ENCODE measurements at regions not wholly inside any gene's neighbourhood (a gene's known extent, or its start where the extent isn't known, plus 50 kb on each side); places are given as distances from the start of the nearest gene placed in this dataset.
"Not testable (repeated sequence)": the region's sequence is repeated elsewhere in the genome, so short reads cannot be mapped to it uniquely, and the experiment has no call there.

DNA sequence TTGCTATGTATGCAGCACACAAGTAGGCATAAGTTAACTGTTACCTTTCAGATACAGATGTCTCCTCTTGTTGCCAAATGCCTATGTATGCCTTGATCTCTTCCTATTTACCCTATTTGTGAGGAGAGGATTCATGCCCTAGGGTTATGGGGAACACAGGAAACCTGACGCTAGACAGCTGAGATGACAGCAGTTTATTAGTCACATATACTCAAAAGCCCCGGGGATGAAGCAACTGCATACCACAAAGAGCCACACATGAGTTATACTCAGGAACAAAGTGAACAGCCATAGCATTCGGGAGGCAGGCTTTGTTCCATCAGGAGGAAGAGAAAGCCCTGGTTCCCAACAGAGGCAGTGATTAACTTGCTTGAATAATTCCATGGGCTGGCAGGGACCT, 1011.7 kb upstream of the PCDH7 start:
- DNase-seq: no peak

GRCh38 chr4:29710519-29710918, 1009.6 kb upstream of the PCDH7 start:
- DNase-seq: no peak

DNA sequence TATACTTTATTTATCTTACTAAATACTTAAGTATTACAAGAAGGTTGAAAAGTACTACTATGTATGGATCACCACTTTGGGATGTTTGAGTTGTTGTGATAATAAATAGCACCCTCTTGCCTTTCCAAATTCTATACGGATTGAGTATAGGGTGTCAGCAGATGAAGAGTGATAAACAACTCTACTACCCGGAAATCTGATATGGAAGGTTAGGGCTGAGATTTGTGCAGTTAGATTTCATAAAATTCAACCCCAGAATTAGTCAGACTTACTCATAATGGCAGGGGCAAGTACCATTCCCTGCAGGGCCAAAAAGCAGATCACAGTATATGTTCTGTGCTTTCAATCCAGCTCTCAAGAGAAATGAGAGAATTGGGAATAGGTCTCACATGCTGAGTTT, 1008.9 kb upstream of the PCDH7 start:
- no peak for DNase-seq

GRCh38 chr4:29717287-29718057, 1002.7 kb upstream of the PCDH7 start:
- DNase-seq: no peak

DNA sequence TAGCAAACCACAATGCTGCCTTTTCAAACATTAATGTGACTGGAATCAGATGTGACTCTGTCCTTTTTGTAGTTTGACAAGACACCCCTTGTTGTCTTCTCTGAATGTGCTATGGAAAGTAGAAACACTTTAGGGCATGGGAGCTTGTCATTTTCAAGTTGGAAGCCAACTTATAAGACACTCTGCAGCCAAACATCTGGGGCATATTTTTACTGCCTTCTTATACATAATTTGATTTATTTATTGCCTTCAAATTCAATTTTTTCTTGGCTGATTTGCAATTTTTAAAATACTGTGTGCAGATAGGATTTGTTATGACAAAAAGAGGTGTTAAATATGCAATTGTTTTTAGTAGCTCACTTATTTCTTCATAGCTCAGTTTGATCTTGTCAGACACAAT, 1002.0 kb upstream of the PCDH7 start:
- no peak for DNase-seq

GRCh38 chr4:29722253-29722652, 997.9 kb upstream of the PCDH7 start:
- DNase-seq: no peak

- no peak for DNase-seq
Measured at GRCh38 chr4:29726938-29727337, 993.2 kb upstream of the PCDH7 start.

DNA sequence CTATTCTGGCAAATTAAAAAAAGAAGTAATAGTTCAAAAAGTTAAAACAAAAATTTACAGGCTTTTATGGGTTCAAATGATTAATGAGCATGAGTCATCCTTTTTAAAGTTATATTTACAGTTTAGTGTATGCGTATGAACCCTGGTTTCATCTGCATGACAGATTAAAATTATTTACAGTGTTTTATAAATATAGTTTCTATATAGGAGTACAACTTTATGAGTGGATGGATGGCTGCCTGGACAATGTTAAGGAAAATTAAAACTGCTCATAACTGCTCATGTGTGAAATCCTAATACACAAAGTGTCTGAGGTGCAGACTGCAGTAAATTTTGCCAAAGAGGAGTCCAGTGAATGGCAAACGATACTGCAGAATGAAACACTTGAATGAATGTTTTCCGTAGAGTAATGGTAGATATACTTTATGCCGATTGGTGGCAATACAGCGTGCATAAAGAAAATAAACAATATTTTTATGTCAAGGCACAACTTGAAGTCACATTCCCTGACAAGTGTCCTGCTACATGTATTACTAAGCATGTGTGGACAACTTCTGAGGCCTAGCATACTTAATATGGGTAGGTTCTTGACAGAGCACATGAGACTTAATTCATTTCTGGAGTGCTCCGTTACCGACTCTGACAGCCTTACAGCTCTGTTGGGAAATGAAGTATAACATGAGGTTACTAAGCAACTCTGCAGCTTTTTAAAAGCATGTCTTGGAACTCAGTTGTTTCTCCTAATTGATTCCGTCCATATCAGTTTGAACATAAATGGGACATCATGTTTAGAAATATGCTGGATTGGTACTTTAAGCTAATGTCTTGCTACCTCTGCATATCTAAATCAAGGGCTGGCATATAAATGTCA, 985.6 kb upstream of the PCDH7 start:
- DNase-seq: no peak

DNA sequence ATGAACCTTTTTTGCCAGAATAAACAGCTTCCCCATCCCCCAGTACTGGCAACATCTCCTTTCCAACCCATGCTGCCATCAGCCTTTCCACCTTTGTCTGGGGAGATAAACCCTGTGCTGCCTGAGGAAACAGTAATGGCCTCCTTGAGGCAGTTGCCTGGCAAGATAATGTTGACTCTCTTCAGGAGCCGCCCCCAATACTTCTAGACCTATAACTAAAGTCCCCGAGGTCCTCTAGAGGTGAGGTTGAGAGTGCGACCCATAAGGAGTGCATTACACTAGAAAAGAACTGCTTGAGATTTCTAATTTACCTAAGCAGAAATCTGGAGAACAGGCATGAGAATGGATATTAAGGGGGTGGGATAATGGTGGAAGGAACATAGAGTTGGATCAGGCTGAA, 963.2 kb upstream of the PCDH7 start:
- DNase-seq: no peak

DNA sequence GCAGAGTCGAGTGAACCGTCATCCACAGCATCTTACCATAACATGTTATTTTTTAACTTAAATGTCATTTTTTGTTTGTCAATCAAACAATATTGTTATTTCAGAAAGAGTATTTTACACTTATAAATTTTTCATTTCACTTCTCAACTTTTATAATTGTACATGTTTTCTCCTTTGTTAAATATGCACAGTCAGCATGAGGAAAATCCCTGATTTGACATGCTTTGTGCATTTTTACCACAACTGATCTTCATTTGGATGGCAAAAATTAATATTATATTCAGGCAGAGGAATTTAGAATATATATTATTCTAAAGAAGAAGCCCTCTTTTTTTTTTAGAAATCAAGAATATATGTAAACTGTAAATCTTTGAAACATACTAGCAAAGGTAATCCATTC, 958.0 kb upstream of the PCDH7 start:
- no peak for DNase-seq

DNA sequence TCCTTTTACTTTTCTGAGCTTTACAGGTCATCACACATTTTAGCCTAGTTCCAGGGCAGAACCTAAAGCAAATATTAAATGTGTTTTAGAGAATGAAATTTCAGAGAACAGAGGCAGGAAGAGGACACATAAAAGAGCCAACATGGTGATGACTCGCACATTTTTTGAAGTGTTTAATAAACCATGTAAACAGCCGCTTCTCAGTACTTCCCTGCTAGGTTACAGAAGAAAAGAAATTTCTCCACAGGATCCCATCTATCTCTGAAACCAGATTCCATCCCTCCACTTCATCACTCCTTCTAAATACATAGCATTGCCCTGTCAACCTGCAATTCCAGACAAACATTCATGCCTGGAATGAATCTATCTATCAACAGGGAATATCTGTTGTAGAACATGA, 949.5 kb upstream of the PCDH7 start:
- DNase-seq: no peak

- not testable (repeated sequence) for DNase-seq
Measured at GRCh38 chr4:29788123-29788522, 932.0 kb upstream of the PCDH7 start.

GRCh38 chr4:29805245-29805644, 914.9 kb upstream of the PCDH7 start:
- DNase-seq: no peak

- DNase-seq: no peak
Measured at GRCh38 chr4:29805916-29806480, 914.2 kb upstream of the PCDH7 start.

GRCh38 chr4:29817961-29818360, 902.2 kb upstream of the PCDH7 start:
- no peak for DNase-seq

DNA sequence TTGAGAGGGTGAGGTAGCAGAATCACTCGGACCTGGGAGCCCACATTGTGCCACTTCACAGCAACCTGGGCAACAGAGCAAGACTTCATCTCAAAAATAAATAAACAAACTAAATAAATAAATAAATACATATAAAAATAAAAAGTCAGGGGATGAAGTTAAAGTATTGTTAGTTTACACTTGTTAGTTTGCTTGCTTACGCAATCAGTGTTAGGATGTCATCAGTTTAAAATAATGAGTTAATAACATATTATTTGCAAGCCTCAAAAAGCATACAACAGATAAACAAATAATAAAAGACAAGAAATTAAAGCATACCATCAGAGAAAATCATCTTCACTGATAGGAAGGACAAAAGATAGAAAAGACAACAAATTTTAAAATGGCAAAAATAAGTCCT, 891.1 kb upstream of the PCDH7 start:
- no peak for DNase-seq

DNA sequence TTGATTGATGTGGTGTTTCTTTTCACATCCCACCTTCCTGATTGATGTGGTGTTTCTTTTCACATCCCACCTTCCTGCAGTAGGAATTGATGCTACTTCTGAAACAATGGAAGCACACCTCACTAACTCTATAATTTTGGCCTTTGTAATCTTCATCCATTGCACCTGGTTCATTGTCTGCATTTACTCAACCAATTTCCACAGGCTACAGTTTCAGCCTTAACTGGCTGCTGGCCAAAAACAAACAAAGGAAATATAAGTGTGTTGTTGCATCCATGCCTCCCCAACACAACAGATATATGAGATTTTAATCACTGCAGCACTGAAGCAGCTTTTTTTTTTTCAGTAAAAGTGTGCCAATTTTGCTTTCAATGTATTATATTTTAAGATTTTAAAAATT, 867.6 kb upstream of the PCDH7 start:
- no peak for DNase-seq

DNA sequence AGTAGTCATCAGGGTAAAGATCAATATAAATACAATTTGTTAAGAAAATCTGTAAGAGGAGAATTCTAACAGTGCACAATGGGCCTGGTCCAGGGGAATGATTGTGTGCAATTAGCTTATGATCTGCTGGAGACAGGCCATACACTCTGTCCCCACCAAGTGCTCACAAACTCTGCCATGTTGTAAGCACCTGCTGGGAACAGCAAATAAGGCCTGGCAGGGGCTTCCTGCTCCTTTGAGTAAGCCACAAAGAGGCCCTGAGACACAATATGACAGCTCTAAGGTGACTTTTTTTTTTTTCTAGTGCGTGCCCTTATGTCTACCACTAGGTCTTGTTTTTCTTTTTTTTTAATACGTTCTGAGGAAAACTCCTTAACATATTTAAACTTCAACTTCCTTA, 866.3 kb upstream of the PCDH7 start:
- no peak for DNase-seq

- no peak for DNase-seq
Measured at GRCh38 chr4:29861307-29861706, 858.9 kb upstream of the PCDH7 start.

DNA sequence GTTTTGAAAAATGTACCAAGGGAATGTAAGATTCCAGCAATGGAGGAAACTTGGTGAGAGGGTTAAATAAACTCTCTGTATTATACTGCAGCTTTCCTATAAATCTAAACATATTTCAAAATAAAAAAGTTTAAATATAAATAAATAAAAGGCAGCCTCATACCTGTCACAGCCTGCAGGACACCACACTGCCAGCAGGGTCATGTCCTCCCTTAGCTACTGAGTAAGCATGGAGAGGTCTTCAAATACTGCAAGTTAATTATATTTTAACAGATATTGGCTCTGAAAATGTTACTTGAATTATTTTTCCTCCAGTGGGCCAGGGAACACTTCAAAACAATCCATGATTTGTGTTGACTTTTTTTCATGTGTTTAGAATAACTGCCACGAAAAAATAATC, 852.8 kb upstream of the PCDH7 start:
- DNase-seq: no peak

- DNase-seq: no peak
Measured at GRCh38 chr4:29900336-29900735, 819.8 kb upstream of the PCDH7 start.

DNA sequence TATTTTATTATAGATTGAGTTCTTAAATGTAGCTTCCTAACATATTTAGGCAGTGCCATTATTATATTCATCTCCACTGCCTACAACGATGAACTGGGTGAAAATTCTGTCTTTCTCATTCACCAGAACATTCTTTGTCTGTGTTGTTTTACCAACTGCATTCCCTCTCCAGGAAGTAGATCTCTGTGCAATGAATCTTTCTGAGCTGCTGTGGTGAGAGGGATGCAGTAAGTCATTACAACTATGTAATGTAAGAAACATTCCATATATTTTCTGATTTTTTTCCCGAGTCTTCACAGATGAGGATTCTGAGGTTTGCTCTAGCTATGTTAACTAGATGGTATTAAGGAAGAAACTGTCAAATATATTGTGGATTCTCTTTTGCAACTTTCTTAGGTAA, 811.9 kb upstream of the PCDH7 start:
- no peak for DNase-seq

- DNase-seq: no peak
Measured at GRCh38 chr4:29927895-29928294, 792.3 kb upstream of the PCDH7 start.
